Suppressor macrophage treated with lipopolysaccharide for 1 hour (primary cell): ENCODE measurements at regions not wholly inside any gene's neighbourhood (a gene's known extent, or its start where the extent isn't known, plus 50 kb on each side); places are given as distances from the start of the nearest gene placed in this dataset.
"Not testable (repeated sequence)": the region's sequence is repeated elsewhere in the genome, so short reads cannot be mapped to it uniquely, and the experiment has no call there.

Experiments
- DNase-seq, 3 donors: peaks; one replicate each; pipeline ENCODE4 v3.0.0-alpha.2; 2020 to 2022

DNA sequence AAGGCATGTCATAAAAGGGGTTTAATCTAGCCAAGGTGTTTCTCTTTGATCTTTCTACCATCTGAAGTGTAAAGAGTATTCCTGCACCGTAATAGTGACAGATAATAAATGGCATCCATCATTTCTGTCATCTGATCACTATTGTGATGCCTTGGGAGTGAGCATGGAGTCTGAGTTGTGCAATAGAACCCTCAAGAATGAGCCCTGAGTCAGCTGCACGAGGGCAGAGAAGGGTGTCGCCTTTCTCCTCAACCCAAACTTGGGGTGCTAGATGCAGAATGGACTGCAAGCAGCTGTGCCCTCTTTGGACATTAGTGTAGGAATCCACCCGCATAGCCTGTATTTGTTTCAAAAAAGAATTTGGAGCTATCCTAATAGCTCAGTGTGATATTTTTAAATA is 115.2 kb downstream of the ZNF37A start:
- DNase-seq = no peak

- DNase-seq = not testable (repeated sequence)
Observed at GRCh38 chr10:38209748-38210147, 115.6 kb downstream of the ZNF37A start.

- no peak for DNase-seq
Observed at GRCh38 chr10:38212460-38212859, 118.3 kb downstream of the ZNF37A start.

DNA sequence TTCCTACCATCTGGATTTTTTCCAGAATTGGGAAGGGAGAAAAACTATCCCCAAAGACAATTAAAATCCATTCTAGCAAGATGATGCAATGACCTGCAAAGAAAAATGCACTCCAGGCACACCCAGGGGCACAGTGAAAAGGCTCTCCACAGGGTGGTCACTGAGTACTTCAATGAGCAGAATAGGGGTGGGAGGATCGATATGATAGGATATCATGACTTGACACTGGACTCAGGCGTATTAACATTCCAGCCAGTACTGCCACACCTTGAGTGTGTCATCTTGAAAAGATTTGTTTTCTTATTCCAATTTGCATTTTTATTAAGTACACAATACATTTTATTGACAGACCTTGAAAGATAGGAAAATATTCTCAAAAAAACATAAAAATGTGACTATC is 132.2 kb downstream of the ZNF37A start:
- no peak for DNase-seq

- no peak for DNase-seq
Observed at GRCh38 chr10:38228394-38228793, 134.3 kb downstream of the ZNF37A start.

DNA sequence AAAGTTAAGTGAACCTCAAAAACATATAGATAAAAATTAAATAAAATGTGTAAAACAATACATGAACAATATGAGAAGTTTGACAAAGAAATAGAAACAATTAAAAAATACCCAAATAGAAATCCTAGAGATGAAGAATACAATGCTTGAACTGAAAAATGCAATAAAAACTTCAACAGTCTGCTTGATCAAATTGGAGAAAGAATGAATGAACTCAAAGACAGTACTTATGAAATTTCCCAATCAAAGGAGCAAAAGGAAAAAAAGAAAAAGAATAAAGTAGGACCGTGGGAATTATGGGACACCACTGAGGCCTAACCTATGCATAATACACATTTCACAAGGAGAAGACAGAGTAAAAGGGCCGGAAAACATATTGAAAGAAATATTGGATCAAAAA is 144.3 kb downstream of the ZNF37A start:
- DNase-seq = not testable (repeated sequence)

- DNase-seq = not testable (repeated sequence)
Observed at GRCh38 chr10:38242061-38242649, 148.0 kb downstream of the ZNF37A start.

DNA sequence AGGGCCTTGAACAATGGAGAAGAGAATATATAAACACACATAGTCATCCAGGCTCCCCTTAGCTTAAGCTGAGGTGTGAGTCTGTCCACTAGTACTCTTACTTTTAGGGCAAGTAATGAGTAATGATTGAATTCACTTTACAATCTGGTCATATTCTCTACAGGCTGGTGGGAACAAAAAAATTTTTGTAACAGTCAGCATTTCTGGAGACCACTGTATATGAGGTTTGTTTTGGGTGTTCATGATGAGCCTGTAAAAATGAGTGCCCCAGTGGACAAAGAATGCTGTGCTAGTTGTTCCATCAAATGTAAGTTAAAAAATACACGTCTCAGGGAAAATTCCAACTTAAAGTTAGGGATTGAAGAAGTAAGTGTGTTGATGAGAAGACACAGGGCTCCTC is 154.0 kb downstream of the ZNF37A start:
- not testable (repeated sequence) for DNase-seq

DNA sequence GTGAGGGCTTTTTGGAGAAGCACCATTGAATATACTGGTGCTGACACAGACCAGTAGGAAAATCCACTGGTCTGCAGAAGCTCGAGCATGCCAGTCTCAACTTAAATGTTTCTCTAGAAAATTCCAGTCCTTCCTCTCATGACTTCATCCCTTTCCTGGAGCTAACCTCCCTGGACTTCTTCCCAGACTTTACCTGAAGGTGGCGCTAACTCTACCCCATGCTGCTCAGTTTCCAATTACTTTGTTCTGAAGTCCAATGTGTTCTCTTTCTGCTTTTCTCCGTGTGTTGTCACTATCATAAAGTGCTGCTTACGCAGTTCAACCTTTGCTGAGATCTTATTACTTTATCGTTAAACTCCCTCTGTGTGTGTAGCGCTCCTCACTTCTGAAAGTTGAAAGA is 158.4 kb downstream of the ZNF37A start:
- DNase-seq = not testable (repeated sequence)

GRCh38 chr10:38267555-38267954 is 173.4 kb downstream of the ZNF37A start:
- not testable (repeated sequence) for DNase-seq

DNA sequence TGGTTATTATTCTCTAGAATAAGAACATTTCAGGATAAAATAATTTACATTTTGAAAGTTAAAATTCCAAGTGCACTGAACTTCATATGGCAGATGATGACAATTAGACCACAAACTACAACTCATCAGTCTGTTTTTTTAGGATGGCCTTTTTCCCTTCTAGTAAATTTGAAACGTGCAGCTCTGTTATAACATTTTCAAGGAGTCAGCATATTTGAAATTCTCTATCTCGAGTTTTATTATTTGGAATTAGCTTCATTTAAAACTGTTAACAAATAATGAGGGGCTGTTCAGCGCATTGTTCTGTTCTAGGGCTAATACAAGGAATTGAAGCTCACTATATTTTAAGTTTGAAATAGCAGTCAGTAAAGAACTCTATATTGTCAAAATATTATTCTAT is 176.9 kb downstream of the ZNF37A start:
- not testable (repeated sequence) for DNase-seq

GRCh38 chr10:38274879-38275278 is 180.7 kb downstream of the ZNF37A start:
- DNase-seq = not testable (repeated sequence)

GRCh38 chr10:38292560-38292959 is 198.4 kb downstream of the ZNF37A start:
- DNase-seq = not testable (repeated sequence)

GRCh38 chr10:38310111-38310510 is 216.0 kb downstream of the ZNF37A start:
- DNase-seq = not testable (repeated sequence)

GRCh38 chr10:38315090-38315805 is 221.1 kb downstream of the ZNF37A start:
- not testable (repeated sequence) for DNase-seq

DNA sequence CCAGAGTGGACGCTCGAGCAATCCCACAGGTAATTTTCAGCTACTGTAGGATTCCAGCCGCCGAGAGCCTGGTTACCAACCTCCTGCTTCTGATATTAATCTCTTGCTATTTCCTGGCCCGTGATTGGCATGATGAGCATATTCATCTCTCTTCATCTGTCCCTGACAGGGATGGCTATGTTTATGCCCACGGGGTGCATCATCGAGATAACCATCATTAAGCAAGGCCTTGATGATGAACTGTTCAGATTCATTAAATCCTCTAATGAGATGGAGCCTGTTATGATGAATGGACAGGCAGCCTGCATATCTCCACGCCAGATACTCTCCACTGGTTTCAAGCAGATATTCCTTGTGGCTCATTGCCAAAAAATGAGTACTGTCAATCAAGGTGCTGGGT is 227.3 kb downstream of the ZNF37A start:
- DNase-seq = not testable (repeated sequence)

DNA sequence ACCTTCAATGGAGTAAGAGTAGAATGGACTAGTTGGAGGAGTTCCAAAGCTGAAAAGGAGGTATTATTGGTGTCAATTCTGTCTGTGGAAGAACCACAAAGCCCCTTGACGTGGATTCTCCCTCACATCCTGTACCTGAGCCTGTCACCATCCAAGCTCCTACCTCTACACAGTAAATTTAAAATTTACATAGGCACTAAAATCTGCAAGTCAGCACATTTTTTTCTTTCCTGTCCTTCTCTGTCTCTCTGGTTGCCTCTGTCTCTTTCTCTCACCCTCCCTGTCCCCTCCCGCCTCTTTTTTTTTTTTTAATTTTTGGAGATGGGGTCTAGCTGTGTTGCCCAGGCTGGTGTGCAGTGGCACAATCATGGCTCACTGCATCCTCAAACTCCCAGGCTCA is 236.2 kb downstream of the ZNF37A start:
- not testable (repeated sequence) for DNase-seq

GRCh38 chr10:38331106-38331505 is 237.0 kb downstream of the ZNF37A start:
- not testable (repeated sequence) for DNase-seq

DNA sequence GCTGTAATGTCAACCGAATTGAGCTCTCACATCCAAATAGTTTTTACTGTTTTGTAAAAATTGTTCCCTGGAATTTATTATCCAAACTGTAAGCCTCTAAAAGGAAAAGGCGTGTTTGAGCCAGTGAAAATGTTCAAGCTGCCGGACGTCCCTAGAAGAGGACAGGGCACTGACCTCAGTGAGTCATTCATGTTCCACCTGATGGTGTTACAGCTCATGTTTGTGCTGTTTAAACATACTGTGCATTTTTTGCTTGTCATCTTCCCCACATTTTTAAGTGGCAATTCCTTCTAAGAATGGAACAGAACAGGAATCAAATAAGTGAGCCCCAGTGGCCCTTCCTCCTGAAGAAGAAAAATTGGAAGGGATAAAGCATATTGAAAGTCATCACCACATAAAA is 239.6 kb downstream of the ZNF37A start:
- not testable (repeated sequence) for DNase-seq

- not testable (repeated sequence) for DNase-seq
Observed at GRCh38 chr10:38350645-38351044, 256.5 kb downstream of the ZNF37A start.

GRCh38 chr10:38354410-38354809 is 260.3 kb downstream of the ZNF37A start:
- DNase-seq = not testable (repeated sequence)

DNA sequence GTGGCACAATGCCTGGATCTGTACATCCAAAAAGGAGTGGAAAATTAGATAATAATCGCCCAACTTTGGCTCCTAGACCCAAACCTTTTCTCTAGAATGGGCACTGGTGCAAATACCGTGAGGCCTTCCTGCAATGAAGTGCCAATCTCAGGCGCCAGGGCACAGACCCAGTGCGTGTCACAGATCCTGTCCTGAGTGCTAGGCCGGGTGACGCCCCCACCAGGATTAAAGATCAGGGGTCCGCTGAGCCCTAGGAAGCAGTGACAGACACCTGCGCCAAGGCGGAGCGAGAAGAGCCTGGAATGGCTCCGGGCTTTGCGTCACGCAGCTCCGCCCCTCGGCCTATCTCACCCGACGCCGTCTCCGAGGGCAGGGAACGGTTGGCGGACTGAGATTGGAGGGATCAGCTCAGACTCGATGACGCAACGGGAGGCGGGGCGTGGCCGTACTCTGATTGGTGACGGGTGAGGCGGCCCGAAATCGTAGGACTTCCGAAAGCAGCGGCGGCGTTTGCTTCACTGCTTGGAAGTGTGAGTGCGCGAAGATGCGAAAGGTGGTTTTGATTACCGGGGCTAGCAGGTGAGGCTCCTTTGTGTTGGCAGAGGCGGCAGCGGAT is 261.9 kb downstream of the ZNF37A start:
- peak; percentile 58 to 74 (median 70) for DNase-seq

DNA sequence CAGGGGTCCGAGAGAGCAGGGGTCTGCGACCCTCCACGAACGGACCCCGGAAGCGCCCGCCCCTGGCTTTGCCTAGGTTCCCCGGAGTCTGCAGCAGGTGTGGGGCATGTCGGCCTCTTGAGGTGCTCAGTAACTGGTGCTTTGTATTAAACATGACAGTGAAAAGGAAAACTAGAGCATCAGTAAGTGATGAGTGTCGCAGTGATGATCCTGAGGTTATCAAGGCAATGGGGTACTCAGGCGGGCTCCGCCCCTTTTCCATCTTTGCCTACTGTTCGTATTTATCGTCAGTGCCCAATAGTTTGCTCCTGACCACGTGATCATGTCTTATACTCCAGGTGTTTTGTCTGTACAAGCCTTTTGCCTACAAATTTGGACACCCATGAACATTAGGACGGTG is 262.4 kb downstream of the ZNF37A start:
- DNase-seq = peak in 1 of 3 donors; percentile 2

DNA sequence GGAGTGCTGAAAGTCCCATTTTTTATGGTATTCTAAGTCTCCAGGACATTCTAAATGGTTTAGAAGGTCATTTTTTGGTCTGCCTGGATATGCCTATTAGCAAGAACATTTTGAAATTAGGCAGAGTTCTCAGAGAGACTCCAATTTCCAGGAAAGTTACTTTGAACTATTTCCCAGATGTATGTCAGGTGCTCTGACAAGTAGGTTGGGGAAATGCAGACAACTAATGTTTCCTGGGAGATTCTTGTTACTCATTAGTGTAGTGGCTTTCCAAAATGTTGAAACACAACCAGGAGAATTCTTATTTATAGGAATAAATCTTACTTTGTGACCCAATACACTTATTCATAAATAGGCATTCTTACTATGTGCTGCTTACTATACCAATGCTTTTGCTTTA is 268.4 kb downstream of the ZNF37A start:
- DNase-seq = peak; percentile 3 to 32 (median 7)
